GM12891 (cell line): ENCODE measurements at regions not wholly inside any gene's neighbourhood (a gene's known extent, or its start where the extent isn't known, plus 50 kb on each side); places are given as distances from the start of the nearest gene placed in this dataset.

ENCODE experiments used
- POLR2A ChIP-seq: IDR thresholded peaks from 2 replicates; pipeline ENCODE4 v1.6.1; 2011; ENCODE audit warnings: low read depth, low read length, control low read depth
- POLR2AphosphoS5 ChIP-seq: IDR thresholded peaks from 2 replicates; pipeline ENCODE4 v1.6.1; 2011; ENCODE audit warnings: low read depth, low read length, control low read depth
- SPI1 ChIP-seq: IDR thresholded peaks from 2 replicates; pipeline ENCODE4 v1.6.1; 2011; ENCODE audit warnings: low read depth, low read length, control low read depth
- TAF1 ChIP-seq: IDR thresholded peaks from 2 replicates; pipeline ENCODE4 v1.6.1; 2011; ENCODE audit warnings: low read depth, low read length, control low read depth

DNA sequence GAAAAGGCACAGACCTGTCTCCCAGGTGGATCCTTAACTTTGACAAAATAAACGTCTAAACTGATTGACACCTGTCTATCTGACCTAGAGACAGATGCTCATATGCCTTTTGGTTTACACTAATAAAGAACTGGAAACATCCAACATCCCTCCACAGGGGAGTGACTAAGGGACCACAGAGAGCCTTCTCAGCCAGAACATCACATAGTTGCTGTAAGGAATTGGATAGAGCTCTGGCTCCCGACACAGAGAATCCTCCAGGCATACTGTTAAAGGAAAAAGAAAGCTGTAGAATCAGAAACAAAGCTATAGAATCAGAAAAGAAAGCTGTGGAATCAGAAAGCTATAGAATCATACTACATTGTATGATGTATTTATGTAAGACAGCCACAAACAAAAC, 258.8 kb downstream of the STK31 start:
- no peak for TF ChIP-seq SPI1
- no peak for TF ChIP-seq POLR2AphosphoS5
- no peak for TF ChIP-seq POLR2A
- TF ChIP-seq TAF1 = no peak
